MM.1S (cell line): ENCODE measurements at regions not wholly inside any gene's neighbourhood (a gene's known extent, or its start where the extent isn't known, plus 50 kb on each side); places are given as distances from the start of the nearest gene placed in this dataset.

ENCODE experiments used
- DNase-seq: peaks from one replicate; pipeline ENCODE4 v3.0.0-alpha.2; 2015
- H2AFZ ChIP-seq: fragments of 300-600 bp; sonication (generic); 2 replicates; pipeline ENCODE4 v1.6.0; 2016; ENCODE audit warnings: antibody characterized with exemption, low read length
- H3F3A ChIP-seq: fragments of 300-600 bp; sonication (generic); 2 replicates; pipeline ENCODE4 v1.6.1; 2016; ENCODE audit warnings: mild to moderate bottlenecking, antibody characterized with exemption, low read length, moderate library complexity, mixed read lengths; ENCODE audit not compliant: insufficient read depth
- H3K27ac ChIP-seq: fragments of 300-600 bp; sonication (generic); 2 replicates; pipeline ENCODE4 v1.5.1; 2016; ENCODE audit warnings: mild to moderate bottlenecking, low read length
- H3K27me3 ChIP-seq: fragments of 300-600 bp; sonication (generic); replicated peaks from 2 replicates; pipeline ENCODE4 v1.6.0; 2016; ENCODE audit warnings: low read length; ENCODE audit not compliant: insufficient read depth
- H3K36me3 ChIP-seq: fragments of 300-600 bp; sonication (generic); replicated peaks from 2 replicates; pipeline ENCODE4 v1.6.1; 2016; ENCODE audit warnings: mild to moderate bottlenecking, low read length, mixed read lengths; ENCODE audit not compliant: insufficient read depth
- H3K4me1 ChIP-seq: fragments of 300-600 bp; sonication (generic); 2 replicates; pipeline ENCODE4 v1.6.1; 2016; ENCODE audit warnings: low read length, mixed read lengths
- H3K4me2 ChIP-seq: fragments of 300-600 bp; sonication (generic); 2 replicates; pipeline ENCODE4 v1.6.0; 2016; ENCODE audit warnings: low read depth, low read length
- H3K4me3 ChIP-seq: fragments of 300-600 bp; sonication (generic); 2 replicates; pipeline ENCODE4 v1.5.1; 2016; ENCODE audit warnings: low read length, mixed read lengths
- H3K79me2 ChIP-seq: fragments of 300-600 bp; sonication (generic); 2 replicates; pipeline ENCODE4 v1.6.1; 2016; ENCODE audit warnings: mixed run types, low read length, mixed read lengths
- H3K9ac ChIP-seq: fragments of 300-600 bp; sonication (generic); 2 replicates; pipeline ENCODE4 v1.6.1; 2016; ENCODE audit warnings: low read length, mixed read lengths
- H3K9me2 ChIP-seq: fragments of 300-600 bp; sonication (generic); replicated peaks from 2 replicates; pipeline ENCODE4 v1.6.1; 2016; ENCODE audit warnings: mild to moderate bottlenecking, low read length, mixed read lengths; ENCODE audit not compliant: insufficient read depth
- H3K9me3 ChIP-seq: fragments of 300-600 bp; sonication (generic); replicated peaks from 2 replicates; pipeline ENCODE4 v1.6.1; 2016; ENCODE audit warnings: mild to moderate bottlenecking, low read length, mixed read lengths; ENCODE audit not compliant: insufficient read depth
- H4K20me1 ChIP-seq: fragments of 300-600 bp; sonication (generic); 2 replicates; pipeline ENCODE4 v1.6.1; 2016; ENCODE audit warnings: mild to moderate bottlenecking, low read length, moderate library complexity, mixed read lengths; ENCODE audit not compliant: insufficient read depth
- CTCF ChIP-seq: fragments of 300-600 bp; sonication (generic); IDR thresholded peaks from 2 replicates; pipeline ENCODE4 v1.5.1; 2016; ENCODE audit warnings: antibody characterized with exemption, low read length, mixed read lengths
- EZH2 ChIP-seq: fragments of 300-600 bp; sonication (generic); optimal IDR thresholded peaks from 2 replicates; pipeline ENCODE3; 2017; ENCODE audit warnings: low read depth, mild to moderate bottlenecking, antibody characterized with exemption, low read length, mixed read lengths
- EZH2phosphoT487 ChIP-seq: fragments of 300-600 bp; sonication (generic); IDR thresholded peaks from 2 replicates; pipeline ENCODE4 v1.6.1; 2018; ENCODE audit warnings: antibody characterized with exemption, low read length

- H3K79me2 ChIP-seq = no peaks in the 10 kb centered on the region
- no peak overlapping the region for H2AFZ ChIP-seq
- TF ChIP-seq CTCF (no peak), EZH2phosphoT487 (no peak), EZH2 (no peak)
- no peaks in the 10 kb centered on the region for H3K4me1 ChIP-seq
- H4K20me1 ChIP-seq = no peaks in the 10 kb centered on the region
- H3K4me2 ChIP-seq = no peak overlapping the region
- H3K4me3 ChIP-seq = no peak overlapping the region
- no peak for DNase-seq
- no peaks in the 10 kb centered on the region for H3K36me3 ChIP-seq
- H3K9me2 ChIP-seq = no peaks in the 10 kb centered on the region
- H3F3A ChIP-seq = no peaks in the 10 kb centered on the region
- H3K27ac ChIP-seq = no peak overlapping the region
- no peak overlapping the region for H3K9ac ChIP-seq
- no peaks in the 10 kb centered on the region for H3K27me3 ChIP-seq
- H3K9me3 ChIP-seq = no peaks in the 10 kb centered on the region
Observed at GRCh38 chr9:73532985-73533384, 381.3 kb downstream of the ANXA1 start.

GRCh38 chr9:73536403-73536802, 384.7 kb downstream of the ANXA1 start:
- Histone ChIP-seq H3K9ac (no peak overlapping the region), H3K27me3 (no peaks in the 10 kb centered on the region), H3F3A (no peaks in the 10 kb centered on the region), H3K4me2 (no peak overlapping the region), H2AFZ (no peak overlapping the region), H3K27ac (no peak overlapping the region), H3K9me2 (no peaks in the 10 kb centered on the region), H3K79me2 (no peaks in the 10 kb centered on the region), H3K4me3 (no peak overlapping the region), H3K4me1 (no peaks in the 10 kb centered on the region), H3K9me3 (no peaks in the 10 kb centered on the region), H3K36me3 (no peaks in the 10 kb centered on the region), H4K20me1 (no peaks in the 10 kb centered on the region)
- TF ChIP-seq CTCF (no peak), EZH2phosphoT487 (no peak), EZH2 (no peak)
- no peak for DNase-seq

GRCh38 chr9:73537561-73537960, 385.9 kb downstream of the ANXA1 start:
- Histone ChIP-seq H2AFZ (no peak overlapping the region), H3K4me3 (no peak overlapping the region), H4K20me1 (no peaks in the 10 kb centered on the region), H3K9me3 (no peaks in the 10 kb centered on the region), H3K36me3 (no peaks in the 10 kb centered on the region), H3F3A (no peaks in the 10 kb centered on the region), H3K79me2 (no peaks in the 10 kb centered on the region), H3K4me2 (no peak overlapping the region), H3K9ac (no peak overlapping the region), H3K27ac (no peak overlapping the region), H3K27me3 (no peaks in the 10 kb centered on the region), H3K9me2 (no peaks in the 10 kb centered on the region), H3K4me1 (no peaks in the 10 kb centered on the region)
- no peak for DNase-seq
- TF ChIP-seq EZH2 (no peak), EZH2phosphoT487 (no peak), CTCF (no peak)
